Daoy (cell line): ENCODE measurements at regions not wholly inside any gene's neighbourhood (a gene's known extent, or its start where the extent isn't known, plus 50 kb on each side); places are given as distances from the start of the nearest gene placed in this dataset.
A peak's percentile ranks its signal among the peaks of the same experiment; 100 is the strongest.

Experiments used
- DNase-seq: peaks from one replicate; pipeline ENCODE4 v3.0.0-alpha.2; 2015; ENCODE audit warnings: low read depth

DNA sequence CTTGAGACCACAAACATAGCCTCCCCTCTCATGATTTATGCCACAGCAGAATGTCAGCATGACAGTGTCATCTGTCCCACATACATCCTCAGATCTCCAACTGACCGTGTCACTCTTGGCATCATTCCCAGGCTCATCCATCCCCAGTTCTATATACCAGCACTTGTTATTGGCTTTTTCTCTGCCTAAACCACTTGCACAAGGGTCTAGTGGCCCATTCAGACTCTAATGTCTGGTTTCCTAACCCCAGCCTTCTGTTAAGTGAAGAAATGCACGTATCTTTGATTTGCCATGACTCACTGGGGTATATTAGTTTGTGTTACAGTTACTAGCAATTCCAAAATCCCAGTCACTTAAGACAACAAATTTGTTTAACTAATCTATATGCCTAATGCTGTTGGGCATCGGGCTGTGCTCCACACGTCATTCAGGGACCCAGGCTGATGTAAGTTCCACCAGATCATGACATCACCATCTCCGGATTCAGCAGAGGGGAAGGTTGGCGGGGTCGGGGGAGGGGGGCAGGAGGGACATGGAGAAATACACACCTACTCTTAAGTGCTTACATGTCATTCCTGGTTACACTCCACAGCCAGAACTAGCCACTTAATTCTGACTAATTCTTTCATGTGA is 517.4 kb downstream of the BUD13 start:
- DNase-seq: no peak

DNA sequence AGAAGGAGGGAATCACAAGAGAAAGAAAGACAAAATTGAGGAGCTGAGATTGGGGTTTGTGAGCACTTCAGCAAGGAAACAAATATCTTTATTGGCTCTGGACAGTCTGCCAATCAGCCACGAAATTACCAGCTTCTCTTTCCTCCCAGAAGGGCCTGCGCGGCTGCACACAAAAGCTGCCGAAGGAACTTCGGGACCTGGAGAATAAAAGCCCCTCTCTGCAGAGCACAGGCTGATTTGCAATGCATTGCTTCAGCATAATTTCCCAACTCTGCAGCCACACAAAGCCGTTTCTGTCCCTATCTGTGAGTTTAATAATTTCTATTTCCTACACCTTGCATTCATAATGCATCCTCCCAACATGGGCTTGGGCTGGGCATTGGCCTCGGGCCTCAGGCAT is 522.6 kb downstream of the BUD13 start:
- DNase-seq: no peak

- no peak for DNase-seq
Observed at GRCh38 chr11:116249561-116249960, 523.2 kb downstream of the BUD13 start.

- no peak for DNase-seq
Observed at GRCh38 chr11:116244889-116245288, 527.9 kb downstream of the BUD13 start.

GRCh38 chr11:116244439-116244838 is 528.3 kb downstream of the BUD13 start:
- DNase-seq: no peak

GRCh38 chr11:116243991-116244390 is 528.8 kb downstream of the BUD13 start:
- DNase-seq: no peak

DNA sequence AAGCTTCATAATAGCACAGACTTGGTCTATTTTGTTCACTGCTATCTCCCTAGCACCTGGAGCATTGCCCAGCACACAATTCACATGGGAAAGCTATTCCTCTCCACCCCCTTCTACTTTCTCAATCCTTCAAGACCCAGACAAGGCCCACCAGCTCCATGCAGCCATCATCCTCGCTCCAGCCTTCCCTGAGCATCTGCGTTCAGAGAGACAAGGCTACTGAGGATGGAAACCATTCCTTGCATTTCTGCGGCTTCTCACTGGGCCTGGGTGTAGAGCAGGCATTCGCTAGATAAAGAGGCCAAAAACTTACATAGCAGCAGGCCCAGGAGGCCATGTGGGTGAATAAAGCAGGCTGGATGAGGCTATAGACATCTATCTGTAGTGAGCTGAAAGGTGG is 530.8 kb downstream of the BUD13 start:
- DNase-seq: no peak

- DNase-seq: peak; percentile 79
Observed at GRCh38 chr11:116240710-116241109, 532.1 kb downstream of the BUD13 start.

- DNase-seq: no peak
Observed at GRCh38 chr11:116239247-116239646, 533.5 kb downstream of the BUD13 start.

DNA sequence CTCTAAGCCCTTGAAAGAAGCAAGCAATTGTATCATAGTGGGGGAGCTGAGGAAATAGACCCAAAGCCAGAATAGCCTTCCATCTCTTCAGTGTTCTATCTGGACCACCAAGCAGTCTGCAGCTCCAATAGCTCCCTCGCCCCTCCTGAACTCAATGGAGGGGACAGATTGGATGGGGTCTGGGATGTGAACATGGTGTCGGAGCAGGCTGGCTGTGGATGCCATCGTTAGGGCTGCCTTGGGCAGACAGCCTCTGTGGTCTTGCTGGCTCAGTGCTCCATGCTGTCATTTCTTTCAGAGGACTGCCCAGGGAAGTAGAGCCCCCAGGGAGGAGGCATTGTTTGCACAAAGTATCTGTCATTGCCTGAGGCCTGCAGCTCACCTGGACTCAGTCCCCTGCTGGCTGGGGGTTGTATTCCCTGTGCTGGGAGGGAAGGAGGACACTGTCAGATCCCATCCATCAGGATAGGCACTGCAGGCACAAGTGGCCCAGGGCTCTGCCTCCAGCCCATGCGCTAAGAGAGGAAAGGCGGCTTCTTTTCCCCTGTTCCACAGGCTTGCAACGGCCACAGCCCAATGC is 537.7 kb downstream of the BUD13 start:
- DNase-seq: no peak

DNA sequence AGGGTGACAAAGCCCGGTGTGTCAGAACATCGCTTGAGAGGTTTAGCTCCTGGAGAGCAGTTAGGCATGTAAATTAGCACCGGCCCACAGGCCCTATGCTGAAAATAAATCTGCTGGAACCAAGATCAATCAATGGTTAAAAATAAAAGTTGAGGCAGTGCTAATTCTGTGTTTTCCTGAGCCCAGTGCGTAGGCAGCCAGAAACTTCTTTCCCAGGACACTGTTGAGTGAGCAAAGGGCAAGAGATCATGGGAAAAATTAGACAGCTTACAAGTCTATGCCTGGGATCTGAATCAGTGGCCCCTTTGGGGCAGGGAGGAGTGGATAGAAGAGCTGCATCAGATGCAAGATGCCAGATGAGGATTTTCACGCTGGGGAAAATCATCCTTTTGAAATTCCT is 539.2 kb downstream of the BUD13 start:
- no peak for DNase-seq

DNA sequence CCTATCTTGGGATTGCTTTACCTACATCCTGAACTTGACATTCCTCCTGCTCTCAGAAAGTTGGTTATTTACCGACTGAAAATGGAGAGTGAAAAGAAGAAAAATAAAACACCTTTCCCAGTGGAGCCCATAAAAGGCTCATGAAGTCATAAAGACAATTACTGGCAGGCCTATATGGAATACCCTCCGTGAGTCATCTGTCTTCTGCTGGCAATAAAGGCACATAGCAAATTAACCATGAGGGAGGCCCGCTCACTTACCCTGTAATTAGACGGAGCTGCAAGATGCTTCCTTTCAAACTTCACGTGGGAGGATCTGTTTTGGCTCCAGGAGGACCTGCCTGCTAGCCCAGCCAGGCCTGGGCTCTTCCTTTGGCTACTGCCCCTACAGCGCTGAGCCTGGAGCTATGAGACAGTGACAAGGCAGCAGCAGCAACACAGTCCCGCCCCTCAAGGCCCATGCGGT is 540.4 kb downstream of the BUD13 start:
- peak; percentile 72 for DNase-seq

GRCh38 chr11:116231543-116231942 is 541.2 kb downstream of the BUD13 start:
- DNase-seq: no peak

GRCh38 chr11:116230438-116230837 is 542.3 kb downstream of the BUD13 start:
- no peak for DNase-seq

- peak; percentile 16 for DNase-seq
Observed at GRCh38 chr11:116229236-116229970, 543.4 kb downstream of the BUD13 start.

- no peak for DNase-seq
Observed at GRCh38 chr11:116226731-116227130, 546.1 kb downstream of the BUD13 start.

DNA sequence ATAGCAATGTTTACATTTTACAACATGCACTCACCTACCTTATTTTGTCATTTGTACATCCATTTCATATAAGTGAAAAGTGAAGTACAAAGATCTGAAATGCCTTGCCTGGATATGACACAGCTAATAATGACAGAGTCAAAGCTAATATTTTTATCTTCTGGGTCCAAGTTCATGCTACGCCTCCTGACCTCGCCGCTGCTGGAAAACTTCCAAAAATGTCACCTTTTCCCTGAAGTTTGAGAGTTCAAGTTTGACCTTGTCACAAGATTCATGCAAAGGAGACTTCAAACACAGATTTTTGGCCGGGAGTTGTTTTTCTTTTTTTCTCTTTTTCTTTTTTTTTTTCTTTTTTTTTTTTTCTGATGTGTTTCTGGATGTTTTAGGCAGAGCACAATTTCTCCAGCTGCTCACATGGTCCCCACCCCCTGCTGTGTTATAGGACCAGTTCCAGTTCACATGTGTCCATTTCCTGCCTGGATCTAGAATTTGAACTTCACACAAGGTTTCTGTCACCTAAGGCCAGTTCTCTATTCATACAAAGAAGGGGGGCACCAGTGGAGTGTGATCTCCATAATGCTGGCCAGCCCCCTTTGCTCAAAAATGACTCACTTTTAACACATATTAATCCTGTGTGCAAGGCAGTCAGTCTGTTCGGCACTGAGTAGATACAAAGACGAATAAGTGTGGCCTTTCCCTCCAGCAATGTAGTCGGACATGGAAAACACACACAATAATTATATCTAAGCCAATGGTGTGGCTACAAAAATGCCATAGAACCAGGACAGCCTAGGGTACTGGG is 546.8 kb downstream of the BUD13 start:
- peak; percentile 27 for DNase-seq

- DNase-seq: peak; percentile 18
Observed at GRCh38 chr11:116225236-116225635, 547.6 kb downstream of the BUD13 start.

DNA sequence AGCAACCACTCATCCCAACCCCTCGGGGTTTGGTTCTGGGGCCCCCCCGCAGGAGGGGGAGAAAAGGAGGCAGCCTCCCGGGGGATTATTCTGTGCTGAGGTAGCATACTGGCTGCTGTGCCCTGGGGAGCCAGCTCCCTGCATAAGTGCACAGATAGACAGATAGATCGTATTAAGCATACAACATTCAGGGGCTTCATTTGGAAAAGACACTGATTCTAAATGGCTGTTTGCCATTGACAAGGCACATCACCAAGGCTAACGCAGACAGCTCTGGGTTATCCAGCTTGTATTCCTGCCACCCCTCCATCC is 547.9 kb downstream of the BUD13 start:
- no peak for DNase-seq

GRCh38 chr11:116224154-116224888 is 548.5 kb downstream of the BUD13 start:
- DNase-seq: peak; percentile 33

DNA sequence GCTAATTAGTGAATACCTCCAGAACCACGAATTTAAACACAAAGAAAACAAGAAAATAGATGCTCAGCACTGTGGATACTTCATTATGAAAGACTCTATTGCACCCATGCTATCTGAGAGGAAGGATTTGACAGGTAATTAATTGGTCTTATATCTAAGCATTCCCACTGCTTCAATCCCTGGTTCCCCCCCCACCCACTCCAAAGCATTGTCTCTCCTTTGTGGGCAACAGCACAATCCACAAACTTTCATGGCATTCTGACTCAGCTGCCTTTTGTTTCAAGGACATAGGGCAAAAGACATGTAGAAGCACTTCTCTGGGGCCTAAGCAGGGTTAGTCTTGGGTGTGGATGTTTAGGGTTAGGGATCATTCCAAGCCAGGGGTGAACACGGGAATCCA is 551.4 kb downstream of the BUD13 start:
- peak; percentile 7 for DNase-seq

DNA sequence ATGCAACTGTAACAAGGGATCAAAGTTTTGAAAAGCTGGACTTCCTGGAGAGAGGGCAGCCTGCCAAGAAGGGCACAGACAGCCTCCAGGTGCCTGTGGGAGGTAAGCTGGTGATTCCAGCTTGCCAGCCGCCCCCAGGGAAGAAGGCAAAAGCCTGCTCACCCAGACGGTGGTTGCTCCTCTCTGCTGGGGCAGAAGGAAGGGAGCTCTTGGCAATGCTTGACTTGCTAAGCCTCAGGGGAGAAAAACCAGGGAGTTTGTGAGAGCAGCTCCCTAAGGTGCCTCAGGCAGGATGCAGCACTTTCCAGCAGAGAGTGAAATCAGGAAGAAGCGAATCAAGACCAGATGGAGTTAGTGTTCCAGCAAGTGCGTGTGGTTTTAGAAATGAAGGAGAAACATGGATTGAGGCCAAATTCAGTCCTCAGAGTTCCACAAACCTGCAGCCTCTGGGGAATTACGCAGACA is 553.6 kb downstream of the BUD13 start:
- DNase-seq: peak; percentile 18
